AG10803 (cell line): ENCODE measurements at regions not wholly inside any gene's neighbourhood (a gene's known extent, or its start where the extent isn't known, plus 50 kb on each side); places are given as distances from the start of the nearest gene placed in this dataset.

Experiments used
- DNase-seq: peaks from one replicate; pipeline ENCODE4 v3.0.0; 2010; ENCODE audit warnings: low read depth
- H3K4me3 ChIP-seq: 2 replicates; pipeline ENCODE4 v1.5.1; 2011; ENCODE audit warnings: mild to moderate bottlenecking, low read length, control low read depth
- CTCF ChIP-seq: conservative IDR thresholded peaks from 2 replicates; pipeline ENCODE4 v1.5.1; 2011; ENCODE audit warnings: mild to moderate bottlenecking, low read length, control low read depth, inconsistent platforms

GRCh38 chr14:76710056-76711010, 50.9 kb upstream of the VASH1 start:
- TF ChIP-seq CTCF: peak; percentile 81
- H3K4me3 ChIP-seq: no peak overlapping the region
- DNase-seq: peak; percentile 46
